Cerebellar nuclear complex (tissue), 1 donor: ENCODE measurements at regions not wholly inside any gene's neighbourhood (a gene's known extent, or its start where the extent isn't known, plus 50 kb on each side); places are given as distances from the start of the nearest gene placed in this dataset.

Experiments used
- DNase-seq, 2 experiments: peaks; one replicate each; lab custom pipeline; 2025; lab: John Stamatoyannopoulos, UW

- no peak for DNase-seq
Observed at GRCh38 chr20:63128367-63128766, 87.6 kb downstream of the YTHDF1 start.

- DNase-seq: no peak
Observed at GRCh38 chr20:63127700-63128364, 88.1 kb downstream of the YTHDF1 start.

GRCh38 chr20:63126876-63127699, 88.8 kb downstream of the YTHDF1 start:
- no peak for DNase-seq

GRCh38 chr20:63125838-63126601, 89.9 kb downstream of the YTHDF1 start:
- no peak for DNase-seq

GRCh38 chr20:63125581-63125837, 90.4 kb downstream of the YTHDF1 start:
- DNase-seq: no peak

- no peak for DNase-seq
Observed at GRCh38 chr20:63124782-63125580, 91.0 kb downstream of the YTHDF1 start.

GRCh38 chr20:63124092-63124781, 91.7 kb downstream of the YTHDF1 start:
- no peak for DNase-seq

- no peak for DNase-seq
Observed at GRCh38 chr20:63123331-63123741, 92.6 kb downstream of the YTHDF1 start.

GRCh38 chr20:63122626-63123025, 93.3 kb downstream of the YTHDF1 start:
- DNase-seq: no peak

- DNase-seq: no peak
Observed at GRCh38 chr20:63121749-63122405, 94.1 kb downstream of the YTHDF1 start.

GRCh38 chr20:63121246-63121645, 94.7 kb downstream of the YTHDF1 start:
- no peak for DNase-seq

GRCh38 chr20:63120808-63121090, 95.2 kb downstream of the YTHDF1 start:
- no peak for DNase-seq

- no peak for DNase-seq
Observed at GRCh38 chr20:63119963-63120807, 95.7 kb downstream of the YTHDF1 start.

GRCh38 chr20:63119121-63119962, 96.6 kb downstream of the YTHDF1 start:
- DNase-seq: no peak

- DNase-seq: no peak
Observed at GRCh38 chr20:63118303-63119120, 97.4 kb downstream of the YTHDF1 start.

GRCh38 chr20:63117661-63118302, 98.1 kb downstream of the YTHDF1 start:
- DNase-seq: no peak

- no peak for DNase-seq
Observed at GRCh38 chr20:63117151-63117550, 98.8 kb downstream of the YTHDF1 start.
